ENCODE measurements at regions not wholly inside any gene's neighbourhood (a gene's known extent, or its start where the extent isn't known, plus 50 kb on each side); places are given as distances from the start of the nearest gene placed in this dataset.

- in situ Hi-C loops (cut with MboI; ENCODE audit: low sequenced_read_pairs) = no loop called here
Observed at GRCh38 chr21:35256468-35256988, 207.4 kb upstream of the RUNX1 start.

GRCh38 chr21:35254765-35255138, 205.7 kb upstream of the RUNX1 start:
- in situ Hi-C loops (cut with MboI; ENCODE audit: low sequenced_read_pairs) = no loop called here

GRCh38 chr21:35254006-35254764, 205.1 kb upstream of the RUNX1 start:
- in situ Hi-C loops (cut with MboI; ENCODE audit: low sequenced_read_pairs) = no loop called here

GRCh38 chr21:35252831-35253230, 203.7 kb upstream of the RUNX1 start:
- in situ Hi-C loops (cut with MboI; ENCODE audit: low sequenced_read_pairs) = no loop called here

- in situ Hi-C loops (cut with MboI; ENCODE audit: low sequenced_read_pairs) = no loop called here
Observed at GRCh38 chr21:35249636-35250035, 200.5 kb upstream of the RUNX1 start.

GRCh38 chr21:35245879-35246278, 196.8 kb upstream of the RUNX1 start:
- in situ Hi-C loops (cut with MboI; ENCODE audit: low sequenced_read_pairs) = no loop called here

- in situ Hi-C loops (cut with MboI; ENCODE audit: low sequenced_read_pairs) = no loop called here
Observed at GRCh38 chr21:35244514-35244913, 195.4 kb upstream of the RUNX1 start.

- in situ Hi-C loops (cut with MboI; ENCODE audit: low sequenced_read_pairs) = no loop called here
Observed at GRCh38 chr21:35243171-35243570, 194.1 kb upstream of the RUNX1 start.

- in situ Hi-C loops (cut with MboI; ENCODE audit: low sequenced_read_pairs) = no loop called here
Observed at GRCh38 chr21:35239811-35240219, 190.7 kb upstream of the RUNX1 start.

- in situ Hi-C loops (cut with MboI; ENCODE audit: low sequenced_read_pairs) = no loop called here
Observed at GRCh38 chr21:35238119-35238518, 189.0 kb upstream of the RUNX1 start.

- in situ Hi-C loops (cut with MboI; ENCODE audit: low sequenced_read_pairs) = no loop called here
Observed at GRCh38 chr21:35237287-35237686, 188.2 kb upstream of the RUNX1 start.

- in situ Hi-C loops (cut with MboI; ENCODE audit: low sequenced_read_pairs) = no loop called here
Observed at GRCh38 chr21:35236090-35236489, 187.0 kb upstream of the RUNX1 start.

- in situ Hi-C loops (cut with MboI; ENCODE audit: low sequenced_read_pairs) = no loop called here
Observed at GRCh38 chr21:35234725-35235124, 185.6 kb upstream of the RUNX1 start.

- in situ Hi-C loops (cut with MboI; ENCODE audit: low sequenced_read_pairs) = no loop called here
Observed at GRCh38 chr21:35233756-35234155, 184.7 kb upstream of the RUNX1 start.

- in situ Hi-C loops (cut with MboI; ENCODE audit: low sequenced_read_pairs) = no loop called here
Observed at GRCh38 chr21:35232545-35233176, 183.6 kb upstream of the RUNX1 start.

- in situ Hi-C loops (cut with MboI; ENCODE audit: low sequenced_read_pairs) = no loop called here
Observed at GRCh38 chr21:35231090-35231489, 182.0 kb upstream of the RUNX1 start.

GRCh38 chr21:35229290-35229689, 180.2 kb upstream of the RUNX1 start:
- in situ Hi-C loops (cut with MboI; ENCODE audit: low sequenced_read_pairs) = no loop called here

- in situ Hi-C loops (cut with MboI; ENCODE audit: low sequenced_read_pairs) = no loop called here
Observed at GRCh38 chr21:35227786-35228185, 178.7 kb upstream of the RUNX1 start.

GRCh38 chr21:35226968-35227744, 178.1 kb upstream of the RUNX1 start:
- in situ Hi-C loops (cut with MboI; ENCODE audit: low sequenced_read_pairs) = no loop called here

- in situ Hi-C loops (cut with MboI; ENCODE audit: low sequenced_read_pairs) = no loop called here
Observed at GRCh38 chr21:35226328-35226727, 177.2 kb upstream of the RUNX1 start.

GRCh38 chr21:35225573-35225972, 176.5 kb upstream of the RUNX1 start:
- in situ Hi-C loops (cut with MboI; ENCODE audit: low sequenced_read_pairs) = no loop called here
